Jurkat, Clone E6-1 (cell line): ENCODE measurements at regions not wholly inside any gene's neighbourhood (a gene's known extent, or its start where the extent isn't known, plus 50 kb on each side); places are given as distances from the start of the nearest gene placed in this dataset.

Source experiments
- DNase-seq: peaks from one replicate; pipeline ENCODE4 v3.0.0-alpha.2; 2011; ENCODE audit warnings: low read depth, low spot score
- H3K4me3 ChIP-seq: 2 replicates; pipeline ENCODE4 v1.5.1; 2011; ENCODE audit warnings: mild to moderate bottlenecking, low read length, control low read depth, moderate library complexity

GRCh38 chr5:3307982-3308621 is 287.5 kb upstream of the IRX1 start:
- no peak overlapping the region for H3K4me3 ChIP-seq
- no peak for DNase-seq

DNA sequence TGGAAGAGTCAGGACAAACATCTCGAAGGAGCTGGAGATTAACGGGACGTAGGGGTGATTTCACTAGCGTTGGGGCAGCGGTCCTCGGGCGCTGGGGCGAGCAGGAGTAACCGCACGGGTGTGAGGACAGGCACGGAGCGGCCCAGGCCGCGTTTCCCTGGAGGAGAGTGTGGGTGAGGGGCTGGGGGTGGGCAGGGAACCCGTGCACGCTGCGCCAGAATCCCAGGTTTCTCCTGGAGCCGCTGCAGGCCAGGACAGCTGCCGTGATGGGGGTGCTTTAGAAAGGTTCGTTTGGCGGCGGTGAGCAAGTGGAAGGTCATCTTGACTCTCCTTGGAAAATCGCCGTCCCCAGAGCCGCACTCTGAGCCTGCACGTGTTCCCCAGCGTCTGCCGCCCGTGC is 290.2 kb upstream of the IRX1 start:
- DNase-seq, result no peak
- H3K4me3 ChIP-seq, result no peak overlapping the region

DNA sequence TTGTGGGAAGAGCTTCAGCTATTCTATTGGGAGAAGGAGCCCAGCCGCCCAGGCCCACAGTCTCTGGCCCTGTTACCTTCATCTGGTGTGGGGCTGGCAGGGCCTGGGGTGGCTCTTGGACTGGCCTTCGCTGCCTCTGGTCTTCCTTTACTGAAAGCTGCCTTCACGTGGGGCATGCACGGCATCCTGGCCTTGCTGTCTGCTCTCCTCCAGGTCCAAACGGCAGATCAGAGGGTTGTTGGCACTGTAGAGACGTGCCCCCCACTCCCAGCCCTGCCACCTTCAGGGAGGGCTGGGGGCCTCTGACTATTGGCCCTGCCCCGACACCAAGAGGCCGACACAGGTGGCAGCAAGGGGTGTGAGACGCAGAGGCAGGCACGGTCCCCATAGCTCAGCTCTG is 291.3 kb upstream of the IRX1 start:
- DNase-seq, result no peak
- no peak overlapping the region for H3K4me3 ChIP-seq

GRCh38 chr5:3303777-3304176 is 291.9 kb upstream of the IRX1 start:
- DNase-seq, result no peak
- H3K4me3 ChIP-seq, result no peak overlapping the region

DNA sequence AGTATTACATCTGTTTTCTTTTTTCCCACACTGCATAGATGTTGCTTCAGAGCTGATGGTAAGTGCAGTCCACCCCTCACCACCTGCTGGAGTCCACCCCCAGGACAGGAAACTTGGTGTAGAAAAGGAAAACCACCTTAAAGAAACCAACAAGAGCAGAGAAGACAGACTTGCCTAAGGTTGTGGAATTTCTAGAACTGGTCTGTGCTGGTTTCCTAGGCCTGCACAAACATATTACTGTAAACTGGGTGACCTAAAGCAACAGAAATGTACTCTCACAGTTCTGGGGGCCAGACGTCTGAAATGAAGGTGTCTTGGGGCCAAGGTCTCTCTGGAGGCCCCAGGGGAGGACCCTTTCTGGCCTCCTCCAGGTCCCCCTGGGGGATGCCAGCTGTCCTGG is 293.4 kb upstream of the IRX1 start:
- DNase-seq, result no peak
- no peak overlapping the region for H3K4me3 ChIP-seq

DNA sequence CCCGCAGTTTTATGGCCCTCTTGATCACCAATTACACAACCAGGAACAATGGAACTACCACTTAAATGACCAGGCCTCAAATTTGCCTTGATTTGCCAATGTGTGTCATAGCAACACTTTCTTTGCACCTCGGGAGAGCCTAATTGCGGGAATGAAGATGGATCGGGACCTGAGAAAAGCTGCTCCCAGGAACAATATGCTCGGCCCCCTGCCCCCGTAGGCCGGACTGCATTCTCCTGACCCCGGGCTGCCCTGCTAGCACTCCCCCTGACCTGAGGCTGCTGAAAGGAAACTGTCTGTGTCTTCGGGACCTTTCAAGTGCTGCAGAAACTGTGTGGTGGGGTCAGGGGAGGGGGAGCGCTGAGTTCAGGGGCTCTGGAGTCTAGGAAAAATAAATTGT is 294.3 kb upstream of the IRX1 start:
- no peak for DNase-seq
- H3K4me3 ChIP-seq, result no peak overlapping the region

GRCh38 chr5:3300726-3301125 is 294.9 kb upstream of the IRX1 start:
- no peak overlapping the region for H3K4me3 ChIP-seq
- DNase-seq, result no peak

DNA sequence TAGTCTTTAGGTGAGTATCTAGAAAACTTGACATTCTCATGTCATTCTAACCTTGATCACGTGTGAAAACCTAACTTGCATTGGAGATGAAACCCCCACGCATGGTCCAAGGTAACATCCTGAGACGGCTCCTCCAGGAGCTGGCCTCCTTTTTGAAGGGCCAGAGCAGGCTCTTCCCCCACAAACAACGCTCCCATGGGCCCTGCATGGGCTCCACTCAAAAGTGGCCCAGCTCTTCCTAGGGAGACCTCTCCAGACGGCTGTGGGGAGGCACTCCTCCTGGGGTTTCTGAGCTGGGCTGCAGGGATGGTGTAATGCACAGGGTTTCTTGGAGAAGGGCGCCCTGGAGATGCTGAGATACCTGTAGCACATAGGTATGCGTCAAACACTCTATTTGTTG is 296.2 kb upstream of the IRX1 start:
- H3K4me3 ChIP-seq, result no peak overlapping the region
- no peak for DNase-seq

DNA sequence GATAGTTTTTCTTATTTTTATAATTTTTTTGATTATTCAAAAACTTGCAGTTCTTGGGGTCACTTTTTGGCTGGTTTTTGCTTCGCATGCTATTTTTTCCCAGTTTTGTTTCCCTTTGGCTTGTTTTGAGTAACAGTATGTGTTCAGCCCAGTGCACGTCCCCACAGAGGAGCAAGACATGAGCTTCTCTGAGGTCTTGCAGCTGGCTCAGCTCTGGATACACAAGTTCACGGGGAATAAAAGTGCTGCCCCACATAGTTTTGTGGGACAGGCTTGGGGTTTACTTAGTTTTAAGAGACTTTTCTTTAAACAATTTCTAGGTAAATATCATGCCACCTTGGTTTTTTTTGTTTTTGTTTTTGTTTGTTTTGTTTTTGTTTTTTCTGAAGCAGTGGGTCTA is 297.8 kb upstream of the IRX1 start:
- DNase-seq, result no peak
- no peak overlapping the region for H3K4me3 ChIP-seq

- DNase-seq, result no peak
These were observed 307.3 kb upstream of the IRX1 start for GRCh38 chr5:3288325-3288724.

DNA sequence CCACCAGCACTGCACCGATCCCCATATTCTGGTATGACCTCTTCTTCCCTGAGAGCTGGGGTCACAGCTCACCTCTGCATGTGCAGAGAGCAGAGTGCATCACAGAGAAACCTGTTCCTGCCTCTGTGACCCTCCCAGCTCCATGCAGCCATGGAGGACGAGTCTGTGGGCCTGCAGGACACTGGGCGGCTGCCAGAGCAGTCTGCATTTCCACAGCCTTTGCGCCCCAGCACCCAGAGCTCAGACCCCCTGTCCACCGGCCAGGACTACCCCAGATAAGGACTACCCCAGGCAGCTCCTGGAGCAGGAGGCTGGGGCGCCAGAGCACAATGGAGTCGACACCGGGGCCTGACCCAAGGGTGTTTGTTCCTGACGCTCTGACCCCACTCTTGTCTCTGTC is 308.1 kb upstream of the IRX1 start:
- no peak overlapping the region for H3K4me3 ChIP-seq
- DNase-seq, result no peak

More at GRCh38 chr5:3288325-3288724, 307.3 kb upstream of the IRX1 start:
- no peak overlapping the region for H3K4me3 ChIP-seq

DNA sequence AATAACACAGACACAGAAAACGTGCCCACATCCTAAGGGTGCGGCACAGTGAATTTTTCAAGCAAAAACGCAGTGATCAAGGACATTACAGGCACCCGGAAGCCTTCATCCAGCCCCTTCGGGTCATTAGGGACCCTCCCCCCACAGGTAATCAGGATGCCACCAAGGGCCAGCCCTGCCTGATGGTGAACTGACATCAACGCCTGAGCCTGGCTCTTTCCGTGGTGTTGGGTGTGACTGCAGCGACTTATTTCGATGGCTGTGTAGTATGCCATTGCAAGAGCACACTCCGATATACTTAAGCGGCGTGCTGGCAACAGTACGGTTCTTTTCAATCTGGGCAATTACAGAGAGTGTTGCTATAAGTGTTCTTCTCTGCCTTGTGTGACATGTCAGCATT is 310.0 kb upstream of the IRX1 start:
- no peak for DNase-seq
- H3K4me3 ChIP-seq, result no peak overlapping the region

DNA sequence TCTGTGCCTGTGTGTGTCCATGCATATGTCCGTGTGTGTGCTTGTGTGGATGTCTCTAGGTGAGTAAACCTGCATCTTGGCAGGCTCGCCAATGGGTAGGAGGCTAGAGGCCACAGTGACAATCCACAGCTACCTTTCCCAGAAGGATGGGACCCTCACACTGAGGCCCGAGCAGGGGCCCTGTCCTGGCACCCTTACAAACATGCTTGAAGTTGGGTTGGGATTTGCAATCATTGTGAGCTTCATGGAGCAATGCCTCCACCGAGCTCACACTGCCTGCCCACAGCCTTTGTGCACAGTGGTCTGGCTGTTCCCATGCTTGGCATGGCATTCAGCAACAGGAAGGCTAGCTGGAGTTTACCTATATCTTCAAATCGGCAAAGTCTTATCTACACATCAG is 311.1 kb upstream of the IRX1 start:
- DNase-seq, result no peak
- H3K4me3 ChIP-seq, result no peak overlapping the region

DNA sequence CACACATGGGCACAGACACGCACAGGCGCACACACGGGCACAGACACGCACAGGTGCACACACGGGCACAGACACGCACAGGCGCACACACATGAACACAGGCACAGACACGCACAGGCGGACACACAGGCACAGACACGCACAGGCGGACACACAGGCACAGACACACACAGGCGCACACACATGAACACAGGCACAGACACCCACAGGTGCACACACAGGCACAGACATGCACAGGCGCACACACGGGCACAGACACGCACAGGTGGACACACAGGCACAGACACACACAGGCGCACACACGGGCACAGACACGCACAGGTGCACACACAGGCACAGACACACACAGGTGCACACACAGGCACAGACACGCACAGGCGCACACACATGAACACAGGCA is 312.8 kb upstream of the IRX1 start:
- no peak overlapping the region for H3K4me3 ChIP-seq
- DNase-seq, result no peak

GRCh38 chr5:3281366-3281765 is 314.3 kb upstream of the IRX1 start:
- no peak for DNase-seq
- H3K4me3 ChIP-seq, result no peak overlapping the region

DNA sequence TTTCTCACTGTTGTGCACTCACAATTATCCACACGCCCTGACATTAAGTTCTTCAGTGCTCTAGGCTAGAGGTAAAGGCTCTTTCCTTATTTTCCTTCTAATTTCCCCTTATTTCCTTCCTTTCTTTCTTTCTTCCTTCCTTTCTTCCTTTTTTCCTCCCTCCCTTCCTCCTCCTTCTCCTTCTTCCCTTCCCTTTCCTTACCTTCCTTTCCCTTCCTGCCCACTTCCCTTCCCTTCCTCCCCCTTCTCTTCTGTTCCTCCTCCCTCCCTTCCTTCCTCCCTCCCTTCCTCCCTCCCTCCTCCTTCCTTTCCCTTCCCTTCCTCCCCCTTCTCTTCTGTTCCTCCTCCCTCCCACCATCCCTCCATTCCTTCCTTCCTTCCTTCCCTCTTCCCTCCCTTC is 317.0 kb upstream of the IRX1 start:
- no peak for DNase-seq

DNA sequence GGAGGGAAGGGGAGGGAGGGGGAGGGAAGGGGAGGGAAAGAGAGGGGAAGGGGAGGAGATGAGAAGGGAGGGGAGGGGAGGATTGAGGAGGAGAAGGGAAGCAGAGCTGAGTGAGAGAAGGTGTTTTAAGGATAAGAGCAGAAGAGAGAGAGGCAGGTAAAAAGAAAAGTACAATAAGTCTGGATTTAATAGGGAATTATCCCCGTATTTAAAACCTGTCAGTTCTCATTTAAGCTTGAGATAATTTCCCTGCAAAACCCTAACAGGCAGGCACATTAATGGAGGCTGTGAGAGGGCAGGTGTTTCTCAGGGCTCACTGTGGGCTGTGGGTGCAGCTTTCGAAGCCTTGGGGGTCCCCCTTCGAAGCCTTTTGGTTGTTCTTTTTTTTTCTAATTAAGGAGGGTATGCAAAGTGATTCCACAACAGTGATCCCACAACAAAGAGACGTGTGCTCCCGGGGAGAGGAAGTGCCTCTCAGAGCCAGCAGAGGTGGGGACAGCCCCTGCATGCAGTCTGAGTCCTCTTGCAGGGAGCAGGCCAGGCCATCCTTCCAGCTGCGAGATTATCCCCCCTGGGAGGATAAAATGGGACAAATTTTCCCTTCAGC is 317.9 kb upstream of the IRX1 start:
- H3K4me3 ChIP-seq, result no peak overlapping the region

More for the DNA sequence above, 317.0 kb upstream of the IRX1 start:
- H3K4me3 ChIP-seq, result no peak overlapping the region

GRCh38 chr5:3276896-3277295 is 318.7 kb upstream of the IRX1 start:
- no peak for DNase-seq
- no peak overlapping the region for H3K4me3 ChIP-seq

More for the DNA sequence above, 317.9 kb upstream of the IRX1 start:
- peak; percentile 72 for DNase-seq

DNA sequence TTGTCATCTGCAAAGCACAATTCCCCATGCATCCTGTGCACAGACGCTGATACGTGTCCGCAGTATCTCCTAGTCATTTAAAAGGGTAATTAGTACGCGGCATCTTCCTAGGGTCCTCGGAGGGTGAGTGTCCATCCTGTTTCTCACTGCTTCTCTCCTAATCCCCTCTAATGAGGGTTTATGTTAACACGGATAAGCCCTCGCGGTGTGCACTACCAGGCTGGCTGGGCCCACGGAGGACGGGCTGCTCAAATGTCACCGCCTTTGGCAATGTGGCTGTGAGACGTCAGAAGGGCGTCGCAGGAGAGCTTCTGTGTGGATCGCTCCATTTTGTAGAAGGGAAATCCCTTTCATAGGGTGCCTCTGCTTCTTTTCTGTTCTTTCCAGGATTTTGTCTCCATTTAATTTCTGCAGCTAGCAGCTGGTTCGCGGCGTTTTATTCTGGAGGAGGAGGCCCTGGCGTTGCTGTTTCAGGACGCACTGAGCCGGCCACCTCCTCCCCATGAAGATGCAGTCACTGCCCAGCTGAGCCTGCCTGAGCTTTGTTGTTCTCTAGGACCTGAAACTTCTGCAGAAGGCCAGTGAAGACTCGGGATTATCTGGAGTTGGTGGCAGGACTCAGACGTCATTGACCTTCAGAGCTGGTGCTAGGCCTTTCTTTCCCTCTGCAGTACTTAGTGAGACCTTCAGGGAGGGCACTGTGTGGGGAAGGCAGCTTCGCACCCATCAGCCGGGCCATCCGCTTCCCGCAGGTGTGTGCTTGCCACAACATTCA is 326.1 kb upstream of the IRX1 start:
- DNase-seq, result no peak
- H3K4me3 ChIP-seq, result no peak overlapping the region

DNA sequence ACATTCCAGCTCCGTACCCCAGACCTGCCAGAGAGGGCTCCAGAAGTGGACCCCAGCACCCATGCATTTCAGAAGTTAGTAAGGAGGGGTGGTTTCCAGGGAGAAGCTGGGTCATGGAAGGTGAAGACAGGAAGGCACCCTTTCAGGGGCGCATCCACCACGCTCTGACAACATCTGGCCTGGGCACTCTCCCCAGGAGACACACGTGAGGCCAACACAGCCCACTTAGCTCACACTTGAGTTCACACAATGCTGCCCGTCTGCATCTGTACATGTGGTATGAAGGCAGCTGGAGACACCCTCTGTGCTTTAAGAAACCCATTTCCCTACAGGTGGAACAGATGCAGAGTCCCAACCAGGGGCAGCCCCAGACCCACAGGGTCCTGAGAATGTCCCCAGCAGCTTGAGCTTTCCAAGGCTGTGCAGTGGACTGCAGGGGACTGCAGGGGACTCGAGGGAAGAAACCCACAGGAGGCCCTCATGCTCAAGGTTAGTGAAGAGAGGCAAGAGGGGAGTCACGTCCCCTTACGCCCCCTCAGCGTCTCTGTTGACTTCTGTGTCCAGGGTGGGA is 326.8 kb upstream of the IRX1 start:
- no peak for DNase-seq
- H3K4me3 ChIP-seq, result no peak overlapping the region
